Ishikawa (cell line): ENCODE measurements at regions not wholly inside any gene's neighbourhood (a gene's known extent, or its start where the extent isn't known, plus 50 kb on each side); places are given as distances from the start of the nearest gene placed in this dataset.

Experiments
- CEBPB ChIP-seq: IDR thresholded peaks from 2 replicates; pipeline ENCODE4 v1.6.1; 2012
- CREB1 ChIP-seq: IDR thresholded peaks from 2 replicates; pipeline ENCODE4 v1.6.1; 2012; ENCODE audit warnings: low read depth
- EGR1 ChIP-seq: IDR thresholded peaks from 2 replicates; pipeline ENCODE4 v1.6.1; 2012
- FOXM1 ChIP-seq: IDR thresholded peaks from 2 replicates; pipeline ENCODE4 v1.6.1; 2012; ENCODE audit warnings: low read depth, borderline replicate concordance
- NFIC ChIP-seq: IDR thresholded peaks from 2 replicates; pipeline ENCODE4 v1.6.1; 2012
- RAD21 ChIP-seq: IDR thresholded peaks from 2 replicates; pipeline ENCODE4 v1.6.1; 2012; ENCODE audit warnings: low read depth
- TAF1 ChIP-seq: IDR thresholded peaks from 2 replicates; pipeline ENCODE4 v1.6.1; 2012; ENCODE audit warnings: low read depth, mild to moderate bottlenecking
- TCF12 ChIP-seq: IDR thresholded peaks from 2 replicates; pipeline ENCODE4 v1.6.1; 2012; ENCODE audit warnings: low read depth
- TEAD4 ChIP-seq: IDR thresholded peaks from 2 replicates; pipeline ENCODE4 v1.6.1; 2012
- YY1 ChIP-seq: IDR thresholded peaks from 2 replicates; pipeline ENCODE4 v1.6.1; 2012; ENCODE audit warnings: low read depth
- ZBTB7A ChIP-seq: IDR thresholded peaks from 2 replicates; pipeline ENCODE4 v1.6.1; 2012; ENCODE audit warnings: low read depth
- TF ChIP-seq, protein P1 (sequence below): IDR thresholded peaks from 2 replicates; pipeline ENCODE4 v1.6.1; 2012
- TF ChIP-seq, protein P2 (sequence below): IDR thresholded peaks from 2 replicates; pipeline ENCODE4 v1.6.1; 2012; ENCODE audit warnings: low read depth, mild to moderate bottlenecking

DNA sequence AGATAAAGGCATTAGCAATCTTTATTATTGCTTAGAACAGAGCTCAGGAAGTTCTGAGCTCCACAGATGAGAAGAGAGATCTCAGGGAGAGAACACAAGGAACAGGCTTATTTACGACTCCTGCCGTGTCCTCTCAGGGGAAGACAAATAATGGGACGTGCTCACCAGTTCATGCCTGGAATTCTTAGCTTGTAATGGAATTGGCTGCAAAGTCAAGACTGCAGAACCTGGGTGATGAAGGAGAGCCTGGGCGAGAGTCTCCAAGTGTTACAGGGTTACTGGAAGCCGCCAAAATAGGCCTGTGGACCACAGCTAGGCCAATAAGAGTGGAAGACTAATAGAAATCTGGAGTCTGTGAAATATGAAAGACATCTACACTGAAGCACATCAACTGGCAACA lies 174.5 kb upstream of the ADAMTSL1 start:
- TF ChIP-seq ZBTB7A (no peak), TCF12 (no peak), TAF1 (no peak), CEBPB (no peak), EGR1 (no peak), CREB1 (no peak), RAD21 (no peak), YY1 (no peak), TEAD4 (no peak), FOXM1 (no peak), NFIC (no peak)
- TF ChIP-seq, protein P1, sequence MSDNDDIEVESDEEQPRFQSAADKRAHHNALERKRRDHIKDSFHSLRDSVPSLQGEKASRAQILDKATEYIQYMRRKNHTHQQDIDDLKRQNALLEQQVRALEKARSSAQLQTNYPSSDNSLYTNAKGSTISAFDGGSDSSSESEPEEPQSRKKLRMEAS, result no peak
- TF ChIP-seq, protein P2, sequence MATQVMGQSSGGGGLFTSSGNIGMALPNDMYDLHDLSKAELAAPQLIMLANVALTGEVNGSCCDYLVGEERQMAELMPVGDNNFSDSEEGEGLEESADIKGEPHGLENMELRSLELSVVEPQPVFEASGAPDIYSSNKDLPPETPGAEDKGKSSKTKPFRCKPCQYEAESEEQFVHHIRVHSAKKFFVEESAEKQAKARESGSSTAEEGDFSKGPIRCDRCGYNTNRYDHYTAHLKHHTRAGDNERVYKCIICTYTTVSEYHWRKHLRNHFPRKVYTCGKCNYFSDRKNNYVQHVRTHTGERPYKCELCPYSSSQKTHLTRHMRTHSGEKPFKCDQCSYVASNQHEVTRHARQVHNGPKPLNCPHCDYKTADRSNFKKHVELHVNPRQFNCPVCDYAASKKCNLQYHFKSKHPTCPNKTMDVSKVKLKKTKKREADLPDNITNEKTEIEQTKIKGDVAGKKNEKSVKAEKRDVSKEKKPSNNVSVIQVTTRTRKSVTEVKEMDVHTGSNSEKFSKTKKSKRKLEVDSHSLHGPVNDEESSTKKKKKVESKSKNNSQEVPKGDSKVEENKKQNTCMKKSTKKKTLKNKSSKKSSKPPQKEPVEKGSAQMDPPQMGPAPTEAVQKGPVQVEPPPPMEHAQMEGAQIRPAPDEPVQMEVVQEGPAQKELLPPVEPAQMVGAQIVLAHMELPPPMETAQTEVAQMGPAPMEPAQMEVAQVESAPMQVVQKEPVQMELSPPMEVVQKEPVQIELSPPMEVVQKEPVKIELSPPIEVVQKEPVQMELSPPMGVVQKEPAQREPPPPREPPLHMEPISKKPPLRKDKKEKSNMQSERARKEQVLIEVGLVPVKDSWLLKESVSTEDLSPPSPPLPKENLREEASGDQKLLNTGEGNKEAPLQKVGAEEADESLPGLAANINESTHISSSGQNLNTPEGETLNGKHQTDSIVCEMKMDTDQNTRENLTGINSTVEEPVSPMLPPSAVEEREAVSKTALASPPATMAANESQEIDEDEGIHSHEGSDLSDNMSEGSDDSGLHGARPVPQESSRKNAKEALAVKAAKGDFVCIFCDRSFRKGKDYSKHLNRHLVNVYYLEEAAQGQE, result no peak
